ENCODE measurements at regions not wholly inside any gene's neighbourhood (a gene's known extent, or its start where the extent isn't known, plus 50 kb on each side); places are given as distances from the start of the nearest gene placed in this dataset.

DNA sequence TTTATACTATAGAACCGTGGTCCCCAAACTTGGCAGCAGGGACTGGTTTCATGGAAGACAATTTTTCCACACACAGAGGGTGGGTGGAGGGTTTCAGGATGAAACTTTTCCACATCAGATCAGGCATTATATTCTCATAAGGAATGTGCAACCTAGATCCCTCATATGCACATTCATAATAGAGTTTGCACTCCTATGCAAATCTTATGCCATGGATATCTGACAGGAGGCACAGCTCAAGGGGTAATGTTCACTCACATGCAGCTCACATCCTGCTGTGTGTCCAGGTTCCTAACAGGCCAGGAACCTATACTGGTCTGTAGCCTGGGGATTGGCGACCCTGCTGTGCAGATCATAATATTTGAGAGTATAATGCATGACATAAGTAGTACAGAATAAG lies 1802.2 kb upstream of the ACO1 start:
- Histone ChIP-seq H4K5ac (ENCODE audit: insufficient read length, low read depth, low read length) (no peak overlapping the region), H2AK5ac (ENCODE audit: insufficient read length, low read length) (no peak overlapping the region)
- no peaks in the 10 kb centered on the region for H3K9me3 Mint-ChIP-seq

More for the DNA sequence above, 1802.2 kb upstream of the ACO1 start:
- Histone ChIP-seq H3K4ac (ENCODE audit: low read depth, low read length) (no peak overlapping the region), H3K14ac (ENCODE audit: insufficient read depth, low read length) (no peak overlapping the region), H3K9me3 (ENCODE audit: control insufficient read depth, low read depth, low read length) (no peaks in the 10 kb centered on the region), H2BK120ac (ENCODE audit: low read depth, low read length, poor library complexity, severe bottlenecking) (no peak overlapping the region), H3K23ac (ENCODE audit: insufficient read length, low read depth, low read length) (no peak overlapping the region), H3K9ac (ENCODE audit: extremely low read depth, insufficient read length, low read length) (no peak overlapping the region), H3T11ph (ENCODE audit: low read length) (no peak overlapping the region), H3K79me2 (ENCODE audit: insufficient read depth, low read length) (no peaks in the 10 kb centered on the region), H3K56ac (ENCODE audit: insufficient read length, low read depth, low read length) (no peak overlapping the region), H3K4me1 (ENCODE audit: insufficient read depth, low read length) (no peaks in the 10 kb centered on the region), H4K91ac (ENCODE audit: insufficient read length, low read depth, low read length) (no peak overlapping the region), H4K8ac (replicated peaks; ENCODE audit: insufficient read length, low read depth, low read length) (no peak overlapping the region), H3K18ac (ENCODE audit: insufficient read length, low read depth, low read length) (no peak overlapping the region), H2BK20ac (ENCODE audit: low read depth, low read length, poor library complexity, severe bottlenecking) (no peak overlapping the region), H2AFZ (ENCODE audit: low read length) (no peak overlapping the region), H2BK12ac (ENCODE audit: insufficient read length, low read depth, low read length) (no peak overlapping the region), H3K27me3 (ENCODE audit: insufficient read depth, low read length) (no peaks in the 10 kb centered on the region), H3K23me2 (ENCODE audit: insufficient read length, low read depth, low read length, poor library complexity, severe bottlenecking) (no peaks in the 10 kb centered on the region), H3K27ac (ENCODE audit: insufficient read length, low read depth, low read length) (no peak overlapping the region), H2BK15ac (ENCODE audit: low read depth, low read length) (no peak overlapping the region), H4K20me1 (ENCODE audit: control insufficient read depth, insufficient read depth, insufficient read length) (no peaks in the 10 kb centered on the region), H3K79me1 (ENCODE audit: insufficient read depth, low read depth, low read length, poor library complexity, severe bottlenecking) (no peaks in the 10 kb centered on the region), H3K4me2 (ENCODE audit: insufficient read depth, insufficient read length, low read length) (no peak overlapping the region), H2BK5ac (ENCODE audit: insufficient read length, low read length) (no peak overlapping the region)
- Mint-ChIP-seq H3K27me3 (ENCODE audit: low read depth) (no peaks in the 10 kb centered on the region), H3K36me3 (ENCODE audit: insufficient read depth in 1 of 3, low read depth in 3 of 3) (no peaks in the 10 kb centered on the region), H3K27ac (no peak overlapping the region), H3K4me1 (0 out of 4 replicates have a peak, but pooled peaks cover 0 to 2% of the 10 kb centered on the region in 2 experiments), H3K4me3 (no peak overlapping the region)
- TF ChIP-seq, protein P1, sequence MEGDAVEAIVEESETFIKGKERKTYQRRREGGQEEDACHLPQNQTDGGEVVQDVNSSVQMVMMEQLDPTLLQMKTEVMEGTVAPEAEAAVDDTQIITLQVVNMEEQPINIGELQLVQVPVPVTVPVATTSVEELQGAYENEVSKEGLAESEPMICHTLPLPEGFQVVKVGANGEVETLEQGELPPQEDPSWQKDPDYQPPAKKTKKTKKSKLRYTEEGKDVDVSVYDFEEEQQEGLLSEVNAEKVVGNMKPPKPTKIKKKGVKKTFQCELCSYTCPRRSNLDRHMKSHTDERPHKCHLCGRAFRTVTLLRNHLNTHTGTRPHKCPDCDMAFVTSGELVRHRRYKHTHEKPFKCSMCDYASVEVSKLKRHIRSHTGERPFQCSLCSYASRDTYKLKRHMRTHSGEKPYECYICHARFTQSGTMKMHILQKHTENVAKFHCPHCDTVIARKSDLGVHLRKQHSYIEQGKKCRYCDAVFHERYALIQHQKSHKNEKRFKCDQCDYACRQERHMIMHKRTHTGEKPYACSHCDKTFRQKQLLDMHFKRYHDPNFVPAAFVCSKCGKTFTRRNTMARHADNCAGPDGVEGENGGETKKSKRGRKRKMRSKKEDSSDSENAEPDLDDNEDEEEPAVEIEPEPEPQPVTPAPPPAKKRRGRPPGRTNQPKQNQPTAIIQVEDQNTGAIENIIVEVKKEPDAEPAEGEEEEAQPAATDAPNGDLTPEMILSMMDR (conservative IDR thresholded peaks at IDR 0.05): no peak
- WGBS (ENCODE audit: extremely low coverage, insufficient read length, low lambda C conversion rate): no CpG with 5 or more reads among the region's 2 CpGs
- DNase-seq: no peak

Data from H9 (cell line).